ENCODE measurements at regions not wholly inside any gene's neighbourhood (a gene's known extent, or its start where the extent isn't known, plus 50 kb on each side); places are given as distances from the start of the nearest gene placed in this dataset.
"Not testable (repeated sequence)": the region's sequence is repeated elsewhere in the genome, so short reads cannot be mapped to it uniquely, and the experiment has no call there.

DNA sequence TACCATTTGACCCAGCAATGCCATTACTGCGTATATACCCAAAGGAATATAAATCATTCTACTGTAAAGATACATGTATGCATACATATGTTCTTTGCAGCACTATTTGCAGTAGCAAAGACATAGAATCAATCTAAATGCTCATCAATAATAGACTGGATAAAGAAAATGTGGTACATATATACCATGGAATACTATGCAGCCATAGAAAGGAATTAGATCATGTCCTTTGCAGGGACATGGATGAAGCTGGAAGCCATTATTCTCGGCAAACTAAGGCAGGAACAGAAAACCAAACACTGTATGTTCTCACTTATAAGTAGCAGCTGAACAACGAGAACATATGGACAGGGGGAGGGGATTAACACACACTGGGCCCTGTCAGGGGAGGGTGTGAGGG, 54.8 kb upstream of the ZNF30 start:
- DNase-seq (ENCODE audit: low spot score) = not testable (repeated sequence)

GRCh38 chr19:34867631-34868030, 59.1 kb upstream of the ZNF30 start:
- no peak for DNase-seq (ENCODE audit: low spot score)

- DNase-seq (ENCODE audit: low spot score) = not testable (repeated sequence)
Observed at GRCh38 chr19:34865225-34865624, 61.5 kb upstream of the ZNF30 start.

- DNase-seq (ENCODE audit: low spot score) = not testable (repeated sequence)
Observed at GRCh38 chr19:34859823-34860736, 66.6 kb upstream of the ZNF30 start.

DNA sequence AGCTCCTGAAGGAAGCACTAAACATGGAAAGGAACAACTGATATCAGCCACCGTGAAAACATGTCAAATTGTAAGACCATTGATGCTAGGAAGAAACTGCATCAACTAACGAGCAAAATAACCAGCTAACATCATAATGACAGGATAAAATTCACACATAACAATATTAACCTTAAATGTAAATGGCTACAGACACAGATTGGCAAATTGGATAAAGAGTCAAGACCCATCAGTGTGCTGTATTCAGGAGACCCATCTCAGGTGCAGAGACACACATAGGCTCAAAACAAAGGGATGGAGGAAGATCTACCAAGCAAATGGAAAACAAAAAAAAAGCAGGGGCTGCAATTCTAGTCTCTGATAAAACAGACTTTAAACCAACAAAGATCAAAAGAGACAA, 67.4 kb upstream of the ZNF30 start:
- not testable (repeated sequence) for DNase-seq (ENCODE audit: low spot score)

DNA sequence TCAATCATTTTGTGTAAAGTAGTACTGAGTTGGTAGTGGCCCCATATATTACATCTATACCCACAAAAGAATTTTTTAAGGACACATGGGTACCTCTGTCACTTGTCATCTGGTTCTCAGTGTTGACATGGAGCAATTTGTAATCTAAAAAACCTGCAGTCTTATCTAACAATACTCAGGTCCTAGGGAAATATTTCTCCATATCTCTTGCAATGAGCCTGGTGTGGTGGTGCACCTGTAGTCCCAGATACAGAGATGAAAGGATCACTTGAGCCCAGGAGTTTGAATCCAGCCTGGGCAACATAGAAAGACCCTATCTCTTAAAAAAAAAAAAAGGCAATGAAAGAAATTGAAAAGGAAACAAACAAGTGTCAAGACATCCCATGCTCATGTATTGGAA, 70.7 kb upstream of the ZNF30 start:
- no peak for DNase-seq (ENCODE audit: low spot score)

DNA sequence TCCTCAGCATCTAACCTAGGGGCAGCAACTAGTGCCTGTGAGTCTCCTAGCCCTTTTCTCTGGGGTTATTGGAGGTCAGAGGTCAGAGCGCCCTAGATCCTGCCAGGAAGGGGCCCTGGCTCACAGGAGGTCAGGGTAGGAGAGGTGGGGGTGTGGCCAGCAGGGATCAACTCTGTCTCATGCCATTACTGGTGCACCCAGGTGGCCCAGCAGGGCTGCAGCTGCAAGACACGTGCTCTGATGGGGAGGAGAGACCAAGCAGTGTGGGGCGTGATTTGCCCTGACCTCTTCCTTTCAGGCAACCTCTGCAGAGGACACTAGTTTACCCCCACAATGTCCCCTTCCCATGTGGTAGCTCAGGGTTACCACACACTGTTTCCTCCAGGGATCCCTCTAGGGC, 73.3 kb upstream of the ZNF30 start:
- no peak for DNase-seq (ENCODE audit: low spot score)

GRCh38 chr19:34852669-34853068, 74.0 kb upstream of the ZNF30 start:
- no peak for DNase-seq (ENCODE audit: low spot score)

GRCh38 chr19:34851277-34851804, 75.4 kb upstream of the ZNF30 start:
- DNase-seq (ENCODE audit: low spot score) = no peak

DNA sequence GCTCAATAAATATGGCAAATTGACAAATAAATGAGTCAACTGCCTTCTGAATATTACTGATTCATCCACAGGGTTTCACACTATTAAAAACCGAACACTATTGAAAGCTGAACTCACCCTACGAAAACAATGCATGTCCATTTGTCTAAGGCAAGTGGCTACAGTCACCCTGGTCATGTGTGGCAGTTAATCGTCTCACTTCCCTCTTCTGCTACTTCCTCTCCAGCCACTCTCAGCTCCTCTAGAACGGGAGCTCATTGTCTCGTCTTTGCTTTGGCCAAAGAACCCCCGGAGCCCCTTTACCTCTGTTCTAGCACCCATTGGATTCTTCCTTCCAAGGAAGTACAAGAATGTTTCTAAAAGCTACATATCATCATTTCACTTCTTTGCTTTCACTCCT, 74.4 kb upstream of the ZNF599 start:
- DNase-seq (ENCODE audit: low spot score) = no peak

DNA sequence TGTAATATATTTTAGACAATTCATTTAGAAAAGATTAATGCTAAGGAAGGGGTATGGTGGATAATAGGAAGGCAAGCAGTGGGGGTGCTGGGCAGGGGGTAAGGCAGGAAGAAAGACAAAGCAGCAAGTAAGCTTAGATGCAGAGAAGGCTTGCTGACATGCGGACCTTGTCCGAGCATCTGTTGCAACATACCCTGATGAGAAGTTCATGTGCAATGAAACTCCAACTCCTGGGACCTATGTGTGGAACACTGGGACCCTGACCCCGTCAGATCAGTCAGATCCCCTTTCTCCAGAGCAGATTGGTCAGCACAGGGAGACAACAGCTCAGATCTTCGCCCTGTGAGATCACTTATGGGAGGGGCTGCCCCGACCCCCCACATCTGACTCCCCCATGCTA, 71.3 kb upstream of the ZNF599 start:
- no peak for DNase-seq (ENCODE audit: low spot score)

GRCh38 chr19:34841780-34842179, 68.8 kb upstream of the ZNF599 start:
- DNase-seq (ENCODE audit: low spot score) = no peak

DNA sequence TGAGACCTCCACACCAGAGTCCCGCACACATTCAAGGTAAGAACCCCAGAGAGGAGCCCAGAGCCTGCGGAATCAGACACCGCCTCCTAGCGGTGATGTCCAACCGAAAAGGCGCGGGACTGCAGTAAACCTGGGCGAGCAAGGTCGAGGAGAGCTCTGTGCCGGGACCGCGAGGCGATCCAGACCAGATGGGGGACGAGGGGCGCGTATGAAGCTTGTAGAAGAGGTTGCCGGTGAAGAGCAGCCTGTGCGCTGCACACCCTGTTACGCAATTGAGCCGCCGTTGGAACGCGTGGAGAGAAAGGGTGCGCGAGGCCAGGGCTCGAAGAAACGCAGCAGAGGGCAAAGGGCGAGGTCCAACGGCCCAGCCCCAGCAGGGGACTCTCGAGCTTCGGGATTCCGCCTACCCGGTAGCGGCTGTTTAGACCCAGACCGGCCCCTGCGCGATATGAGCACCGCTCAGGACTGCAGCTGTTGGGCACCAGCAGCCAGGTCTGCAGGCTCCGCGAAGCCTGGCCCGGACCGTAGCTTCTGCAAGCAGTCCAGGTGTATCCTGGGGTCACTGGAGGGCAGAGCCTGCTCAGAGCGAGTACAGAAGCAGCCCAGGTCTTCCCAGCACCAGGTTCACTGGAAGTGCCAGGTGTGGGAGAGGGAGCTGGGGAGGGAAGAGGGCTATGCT, 65.9 kb upstream of the ZNF599 start:
- peak; percentile 11 for DNase-seq (ENCODE audit: low spot score)

GRCh38 chr19:34838248-34838647, 65.2 kb upstream of the ZNF599 start:
- DNase-seq (ENCODE audit: low spot score) = no peak

- no peak for DNase-seq (ENCODE audit: low spot score)
Observed at GRCh38 chr19:34837262-34837661, 64.2 kb upstream of the ZNF599 start.

DNA sequence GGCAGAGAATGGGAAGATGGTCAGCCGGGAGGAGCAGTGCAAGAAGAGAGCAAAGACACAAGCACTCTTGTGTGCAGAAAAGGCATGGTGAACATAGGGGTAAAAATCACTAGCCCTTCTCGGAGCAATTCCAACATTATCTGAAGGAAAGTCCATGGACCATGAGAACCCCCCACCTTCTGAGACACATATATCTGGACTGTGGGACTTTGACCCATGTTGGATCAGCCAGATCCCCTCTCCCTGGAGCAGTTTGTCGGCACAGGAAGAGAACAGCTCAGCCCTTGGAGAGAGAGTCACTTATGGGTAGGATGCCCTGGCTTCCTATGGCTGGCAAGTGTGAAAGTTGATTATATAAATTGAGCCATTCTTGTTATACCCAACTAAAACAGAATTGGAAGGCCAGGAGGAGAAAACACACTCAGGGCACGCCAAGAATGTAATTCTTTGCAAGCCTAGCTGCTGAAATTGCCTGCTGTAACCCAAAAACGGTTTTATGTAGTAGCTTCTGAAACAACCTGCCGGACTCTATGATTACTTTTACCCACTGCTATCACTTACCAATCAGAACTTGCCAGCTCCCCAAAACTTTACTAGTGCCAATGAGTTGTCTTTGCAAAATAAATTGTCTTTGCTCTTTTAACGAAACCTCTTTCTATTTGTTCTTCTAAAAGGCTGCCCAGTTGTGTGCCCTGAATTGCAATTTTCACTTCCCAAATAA, 62.8 kb upstream of the ZNF599 start:
- no peak for DNase-seq (ENCODE audit: low spot score)

GRCh38 chr19:34834472-34835061, 61.6 kb upstream of the ZNF599 start:
- no peak for DNase-seq (ENCODE audit: low spot score)

GRCh38 chr19:34832581-34833112, 59.6 kb upstream of the ZNF599 start:
- DNase-seq (ENCODE audit: low spot score) = no peak

DNA sequence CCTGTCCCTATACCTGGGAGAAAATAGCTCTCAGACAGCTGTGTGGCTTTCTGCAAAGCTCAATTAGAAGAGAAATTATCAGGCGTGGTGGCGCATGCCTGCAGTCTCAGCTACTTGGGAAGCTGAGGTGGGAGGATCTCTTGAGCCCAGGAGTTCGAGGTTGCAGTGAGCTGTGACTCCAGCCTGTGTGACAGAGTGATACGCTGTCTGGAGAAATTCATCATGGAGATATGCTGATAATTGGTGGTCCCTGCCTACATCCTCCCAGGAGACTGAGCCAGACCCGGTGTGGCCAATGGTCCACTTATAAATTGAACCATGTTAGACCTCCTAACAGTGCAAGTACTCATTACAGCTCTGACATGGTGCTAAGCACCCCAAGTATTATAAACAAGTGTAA, 58.7 kb upstream of the ZNF599 start:
- DNase-seq (ENCODE audit: low spot score) = no peak

- DNase-seq (ENCODE audit: low spot score) = no peak
Observed at GRCh38 chr19:34828156-34828555, 55.1 kb upstream of the ZNF599 start.

- no peak for DNase-seq (ENCODE audit: low spot score)
Observed at GRCh38 chr19:34825212-34825611, 52.2 kb upstream of the ZNF599 start.

DNA sequence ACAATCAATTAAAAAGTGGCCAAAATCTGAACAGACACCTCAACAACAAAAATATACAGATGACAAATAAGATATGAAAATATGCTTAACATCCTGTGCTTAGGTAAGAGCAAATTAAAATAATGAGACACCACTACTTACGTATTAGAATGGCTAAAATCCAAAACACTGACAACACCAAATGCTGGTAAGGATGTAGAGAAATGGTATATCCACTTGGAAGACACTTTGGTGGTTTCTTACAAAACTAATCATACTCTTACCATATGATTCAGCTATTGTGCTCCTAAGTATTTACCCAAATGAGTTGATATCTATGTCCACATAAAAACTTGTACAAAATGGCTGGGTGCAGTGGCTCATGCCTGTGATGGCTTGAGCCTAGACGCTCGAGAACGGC, 51.7 kb upstream of the ZNF599 start:
- no peak for DNase-seq (ENCODE audit: low spot score)

Measured in CD4-positive, alpha-beta T cell treated with Interleukin-6 at 100 ng/mL for 8 hours (primary cell).